Upper lobe of left lung (tissue), 6 donors: ENCODE measurements at regions not wholly inside any gene's neighbourhood (a gene's known extent, or its start where the extent isn't known, plus 50 kb on each side); places are given as distances from the start of the nearest gene placed in this dataset.

Experiments used
- ATAC-seq, 2 donors: fragments of 200-7000 bp; cut with Tn5 transposase; one replicate each; pipeline ENCODE4 v1.9.1; 2022; ENCODE audit warnings: mild to moderate bottlenecking in 2 of 2, moderate library complexity in 2 of 2; ENCODE audit not compliant: low FRiP score in 2 of 2
- DNase-seq, 2 donors: peaks; one replicate each; pipeline ENCODE4 v3.0.0-alpha.2; 2019 to 2020
- H3K27ac ChIP-seq, 4 donors: fragments of 200-600 bp; sonication (generic); one replicate each; pipeline ENCODE4 v1.5.1; 2016 to 2019
- H3K27me3 ChIP-seq, 4 donors: fragments of 200-600 bp; sonication (generic); one replicate each; pipeline ENCODE4 v1.5.1; 2017 to 2019
- H3K36me3 ChIP-seq, 4 donors: fragments of 200-600 bp; sonication (generic); one replicate each; pipeline ENCODE4 v1.5.1; 2016 to 2019
- H3K4me1 ChIP-seq, 4 donors: fragments of 200-600 bp; sonication (generic); one replicate each; pipeline ENCODE4 v1.5.1; 2018 to 2019
- H3K4me3 ChIP-seq, 4 donors: fragments of 200-600 bp; sonication (generic); one replicate each; pipeline ENCODE4 v1.5.1; 2017 to 2019; ENCODE audit warnings: mild to moderate bottlenecking in 2 of 4, moderate library complexity in 1 of 4
- H3K9me3 ChIP-seq, 4 donors: fragments of 200-600 bp; sonication (generic); one replicate each; pipeline ENCODE4 v1.5.1; 2018 to 2019
- EP300 ChIP-seq, 4 donors: sonication (generic); formaldehyde crosslinking; IDR thresholded peaks; one replicate each; pipeline ENCODE4 v1.5.1; 2017; ENCODE audit warnings: antibody characterized with exemption in 4 of 4, control low read depth in 2 of 4
- POLR2A ChIP-seq, 4 donors: fragments of 450-650 bp; IDR thresholded peaks; one replicate each; pipeline ENCODE4 v1.5.1; 2016 to 2017; ENCODE audit warnings: antibody characterized with exemption in 4 of 4, mild to moderate bottlenecking in 2 of 4
- POLR2AphosphoS5 ChIP-seq, 2 donors: sonication (generic); formaldehyde crosslinking; IDR thresholded peaks; one replicate each; pipeline ENCODE4 v1.5.1; 2017; ENCODE audit warnings: antibody characterized with exemption in 2 of 2
- WGBS, 2 donors: methylation state at CpG; one replicate each; pipeline ENCODE4 v1.1.5; 2017 to 2018; 5-methylcytosine and 5-hydroxymethylcytosine counted together
- TF ChIP-seq, protein P1 (sequence below), 6 experiments: fragments of 450-650 bp in 4 of 6; fragments of 200-600 bp in 2 of 6; sonication (generic) in 2 of 6; IDR thresholded peaks; one replicate each; pipeline ENCODE4 v1.5.1; 2016 to 2019; ENCODE audit warnings: antibody characterized with exemption in 6 of 6
- donor health status: DM: no; HTN: no; CAD: no; lungs with moderate emphysema.
- donor health status: DM: no; HTN: yes; CAD: no; lungs with severe emphysema.

DNA sequence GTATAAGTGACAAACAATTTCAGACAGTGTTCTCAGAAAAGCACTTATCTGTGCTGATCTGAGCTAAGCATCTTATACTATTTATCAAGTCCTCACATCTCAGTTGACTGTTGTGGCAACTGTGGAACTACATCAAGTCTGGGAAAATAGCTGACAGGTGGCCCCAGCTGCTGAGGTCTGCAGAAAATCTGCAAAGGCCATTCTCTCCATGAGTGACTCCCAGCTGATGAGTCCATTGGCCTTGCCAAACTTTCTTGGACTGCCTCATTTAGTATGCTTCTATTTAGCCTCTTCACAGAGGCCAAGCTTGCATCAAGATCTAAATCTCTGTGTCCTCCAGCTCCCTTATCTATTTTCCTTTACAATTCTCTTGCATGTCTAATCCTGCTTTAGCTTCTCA, 174.5 kb upstream of the RBM19 start:
- H3K4me3 ChIP-seq = no peak overlapping the region
- no peak overlapping the region for H3K27ac ChIP-seq
- H3K36me3 ChIP-seq = no peaks in the 10 kb centered on the region
- no peaks in the 10 kb centered on the region for H3K9me3 ChIP-seq
- H3K4me1 ChIP-seq = no peaks in the 10 kb centered on the region
- H3K27me3 ChIP-seq = no peaks in the 10 kb centered on the region
- DNase-seq (no peak), ATAC-seq (no peak)
- TF ChIP-seq EP300 (IDR thresholded peaks at IDR 0.05) = no peak
- no peak for TF ChIP-seq POLR2AphosphoS5 (IDR thresholded peaks at IDR 0.05)
- TF ChIP-seq, protein P1, sequence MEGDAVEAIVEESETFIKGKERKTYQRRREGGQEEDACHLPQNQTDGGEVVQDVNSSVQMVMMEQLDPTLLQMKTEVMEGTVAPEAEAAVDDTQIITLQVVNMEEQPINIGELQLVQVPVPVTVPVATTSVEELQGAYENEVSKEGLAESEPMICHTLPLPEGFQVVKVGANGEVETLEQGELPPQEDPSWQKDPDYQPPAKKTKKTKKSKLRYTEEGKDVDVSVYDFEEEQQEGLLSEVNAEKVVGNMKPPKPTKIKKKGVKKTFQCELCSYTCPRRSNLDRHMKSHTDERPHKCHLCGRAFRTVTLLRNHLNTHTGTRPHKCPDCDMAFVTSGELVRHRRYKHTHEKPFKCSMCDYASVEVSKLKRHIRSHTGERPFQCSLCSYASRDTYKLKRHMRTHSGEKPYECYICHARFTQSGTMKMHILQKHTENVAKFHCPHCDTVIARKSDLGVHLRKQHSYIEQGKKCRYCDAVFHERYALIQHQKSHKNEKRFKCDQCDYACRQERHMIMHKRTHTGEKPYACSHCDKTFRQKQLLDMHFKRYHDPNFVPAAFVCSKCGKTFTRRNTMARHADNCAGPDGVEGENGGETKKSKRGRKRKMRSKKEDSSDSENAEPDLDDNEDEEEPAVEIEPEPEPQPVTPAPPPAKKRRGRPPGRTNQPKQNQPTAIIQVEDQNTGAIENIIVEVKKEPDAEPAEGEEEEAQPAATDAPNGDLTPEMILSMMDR (IDR thresholded peaks at IDR 0.05) = no peak
- TF ChIP-seq POLR2A (IDR thresholded peaks at IDR 0.05) = no peak

DNA sequence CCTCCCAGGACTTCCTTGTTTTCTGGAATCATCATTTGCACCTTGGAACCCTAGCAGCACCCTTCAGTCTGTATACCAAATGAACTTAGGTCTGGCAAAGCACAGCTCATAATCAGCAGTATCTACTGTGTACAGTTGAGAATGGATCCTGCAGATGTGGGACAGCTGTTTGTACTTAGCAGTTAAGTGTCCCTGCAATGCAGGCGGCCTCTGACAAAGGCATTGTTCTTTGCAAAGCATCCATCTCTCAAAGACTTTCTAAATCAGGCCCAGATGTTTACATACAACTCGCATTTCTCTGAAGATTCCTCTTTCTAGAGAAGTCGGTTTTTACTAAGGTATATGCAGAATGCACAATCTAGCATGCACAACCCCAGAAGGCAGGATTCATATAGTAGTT, 170.5 kb upstream of the RBM19 start:
- TF ChIP-seq, protein P1 (IDR thresholded peaks at IDR 0.05) = no peak
- TF ChIP-seq POLR2AphosphoS5 (IDR thresholded peaks at IDR 0.05) = no peak
- no peak for TF ChIP-seq EP300 (IDR thresholded peaks at IDR 0.05)
- no peak for TF ChIP-seq POLR2A (IDR thresholded peaks at IDR 0.05)
- H3K27ac ChIP-seq = no peak overlapping the region
- 47 to 63% methylated on average over 3 of the region's 3 CpGs for WGBS, 2 donors

DNA sequence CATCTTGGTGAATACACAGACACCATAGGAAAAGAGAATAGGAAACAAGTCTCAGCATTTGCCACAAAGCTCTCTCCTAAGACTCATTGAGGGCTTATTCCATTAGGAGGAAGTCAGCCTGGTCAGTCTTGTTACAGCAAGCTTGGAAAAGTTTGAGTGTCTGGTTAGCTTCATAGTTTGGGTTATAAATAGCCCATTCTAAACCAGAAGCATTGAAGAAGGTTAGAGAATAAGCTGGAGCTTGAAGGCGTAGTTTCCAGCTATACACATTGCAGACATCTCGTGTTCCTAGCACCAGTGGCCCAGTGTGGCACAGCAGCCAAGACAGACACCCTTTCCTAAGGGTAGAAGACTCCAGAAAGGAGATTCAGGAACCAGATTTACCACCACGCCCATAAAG, 168.8 kb upstream of the RBM19 start:
- no peaks in the 10 kb centered on the region for H3K9me3 ChIP-seq
- no peaks in the 10 kb centered on the region for H3K27me3 ChIP-seq
- no peak for TF ChIP-seq EP300 (IDR thresholded peaks at IDR 0.05)
- no peak for TF ChIP-seq POLR2A (IDR thresholded peaks at IDR 0.05)
- TF ChIP-seq, protein P1 (IDR thresholded peaks at IDR 0.05) = no peak
- TF ChIP-seq POLR2AphosphoS5 (IDR thresholded peaks at IDR 0.05) = no peak
- no peak overlapping the region for H3K4me3 ChIP-seq
- no peaks in the 10 kb centered on the region for H3K4me1 ChIP-seq
- no peak overlapping the region for H3K27ac ChIP-seq
- ATAC-seq (no peak), DNase-seq (no peak)
- 73 to 76% methylated on average over 3 of the region's 3 CpGs for WGBS, 2 donors
- H3K36me3 ChIP-seq = no peaks in the 10 kb centered on the region

More for the DNA sequence above, 170.5 kb upstream of the RBM19 start:
- ATAC-seq (no peak), DNase-seq (no peak)
- Histone ChIP-seq H3K36me3 (no peaks in the 10 kb centered on the region), H3K4me3 (no peak overlapping the region), H3K9me3 (no peaks in the 10 kb centered on the region), H3K4me1 (no peaks in the 10 kb centered on the region), H3K27me3 (no peaks in the 10 kb centered on the region)

DNA sequence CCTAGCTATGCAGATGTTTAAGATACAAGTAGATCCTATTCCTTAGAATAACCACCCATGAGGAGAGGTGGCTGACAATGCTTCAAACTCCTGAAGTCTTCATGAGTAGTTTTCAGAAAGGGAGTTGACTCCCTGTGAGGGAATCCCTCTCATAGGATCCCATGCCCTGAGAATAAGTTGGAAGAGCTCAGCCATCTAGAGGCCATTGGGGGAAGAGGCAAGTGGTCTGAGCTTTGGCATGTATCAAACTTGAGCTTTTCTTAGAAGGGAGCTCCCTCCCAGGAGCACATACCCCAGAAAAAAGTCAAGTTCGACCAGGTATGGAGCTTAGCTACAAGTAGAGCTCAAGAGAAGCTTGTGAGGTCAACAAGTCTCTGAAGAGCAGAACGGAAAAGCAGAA, 165.7 kb upstream of the RBM19 start:
- Histone ChIP-seq H3K9me3 (no peaks in the 10 kb centered on the region), H3K4me3 (no peak overlapping the region), H3K36me3 (no peaks in the 10 kb centered on the region), H3K4me1 (no peaks in the 10 kb centered on the region), H3K27ac (no peak overlapping the region), H3K27me3 (no peaks in the 10 kb centered on the region)
- WGBS, 2 donors = 29 to 42% methylated on average over 2 of the region's 2 CpGs
- TF ChIP-seq, protein P1 (IDR thresholded peaks at IDR 0.05) = no peak
- TF ChIP-seq POLR2AphosphoS5 (IDR thresholded peaks at IDR 0.05) (no peak), EP300 (IDR thresholded peaks at IDR 0.05) (no peak), POLR2A (IDR thresholded peaks at IDR 0.05) (no peak)
- ATAC-seq (no peak), DNase-seq (no peak)

DNA sequence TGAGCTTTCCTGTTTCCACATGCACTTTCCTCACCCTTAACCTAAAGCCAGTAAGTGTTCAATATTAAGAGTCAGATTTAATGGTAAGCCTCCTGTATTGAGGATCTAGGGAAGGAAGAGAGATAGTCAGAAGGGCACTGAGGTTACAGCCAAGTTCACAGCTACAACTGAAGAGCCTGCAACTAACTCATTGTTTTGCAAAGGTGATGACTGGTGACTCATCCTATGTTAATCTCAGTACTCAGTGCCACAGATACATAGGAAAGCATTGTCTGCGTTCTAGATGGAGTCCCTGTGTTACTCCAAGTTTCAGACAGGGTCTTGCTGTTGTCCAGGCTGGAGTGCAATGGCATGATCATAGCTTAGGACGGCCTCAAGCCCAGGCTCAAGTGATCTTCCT, 157.0 kb upstream of the RBM19 start:
- 80 to 83% methylated on average over 2 of the region's 2 CpGs for WGBS, 2 donors
- no peaks in the 10 kb centered on the region for H3K9me3 ChIP-seq
- no peaks in the 10 kb centered on the region for H3K36me3 ChIP-seq
- ATAC-seq (no peak), DNase-seq (no peak)
- H3K4me3 ChIP-seq = no peak overlapping the region
- no peak overlapping the region for H3K27ac ChIP-seq
- TF ChIP-seq POLR2AphosphoS5 (IDR thresholded peaks at IDR 0.05) (no peak), EP300 (IDR thresholded peaks at IDR 0.05) (no peak), POLR2A (IDR thresholded peaks at IDR 0.05) (no peak)
- TF ChIP-seq, protein P1 (IDR thresholded peaks at IDR 0.05) = no peak
- no peaks in the 10 kb centered on the region for H3K27me3 ChIP-seq
- no peaks in the 10 kb centered on the region for H3K4me1 ChIP-seq
